VCaP (cell line): ENCODE measurements at regions not wholly inside any gene's neighbourhood (a gene's known extent, or its start where the extent isn't known, plus 50 kb on each side); places are given as distances from the start of the nearest gene placed in this dataset.

ENCODE experiments used
- H3K27ac ChIP-seq: fragments of 450-650 bp; 2 replicates; pipeline ENCODE4 v1.5.1; 2017
- CTCF ChIP-seq: fragments of 450-650 bp; conservative IDR thresholded peaks from 2 replicates; pipeline ENCODE4 v1.5.1; 2017; ENCODE audit warnings: mild to moderate bottlenecking, moderate library complexity

- TF ChIP-seq CTCF: no peak
- H3K27ac ChIP-seq: no peak overlapping the region
Measured at GRCh38 chr4:111499291-111499690, 646.0 kb upstream of the FAM241A start.

GRCh38 chr4:111499706-111500105 is 645.5 kb upstream of the FAM241A start:
- no peak overlapping the region for H3K27ac ChIP-seq
- TF ChIP-seq CTCF: no peak

- TF ChIP-seq CTCF: no peak
- H3K27ac ChIP-seq: no peak overlapping the region
Measured at GRCh38 chr4:111500858-111501257, 644.4 kb upstream of the FAM241A start.

DNA sequence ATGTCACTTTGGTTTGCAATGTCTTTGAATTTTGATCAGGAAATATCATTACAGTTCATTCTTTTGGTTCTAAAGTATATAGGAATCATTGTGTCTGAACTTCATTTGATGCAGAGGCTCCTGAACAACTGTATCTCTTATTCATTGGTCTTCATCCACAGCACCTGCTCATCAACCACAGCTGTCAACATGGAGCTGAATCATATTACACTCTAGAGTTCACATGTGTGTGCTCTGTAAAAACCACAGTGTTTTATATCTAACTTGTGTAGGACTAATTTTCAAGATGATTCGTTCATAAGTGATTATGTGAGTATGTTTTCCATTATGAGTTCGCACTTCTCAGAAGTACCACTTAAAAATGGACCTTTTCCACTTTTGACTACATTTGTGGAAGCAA is 643.3 kb upstream of the FAM241A start:
- H3K27ac ChIP-seq: no peak overlapping the region
- TF ChIP-seq CTCF: no peak

DNA sequence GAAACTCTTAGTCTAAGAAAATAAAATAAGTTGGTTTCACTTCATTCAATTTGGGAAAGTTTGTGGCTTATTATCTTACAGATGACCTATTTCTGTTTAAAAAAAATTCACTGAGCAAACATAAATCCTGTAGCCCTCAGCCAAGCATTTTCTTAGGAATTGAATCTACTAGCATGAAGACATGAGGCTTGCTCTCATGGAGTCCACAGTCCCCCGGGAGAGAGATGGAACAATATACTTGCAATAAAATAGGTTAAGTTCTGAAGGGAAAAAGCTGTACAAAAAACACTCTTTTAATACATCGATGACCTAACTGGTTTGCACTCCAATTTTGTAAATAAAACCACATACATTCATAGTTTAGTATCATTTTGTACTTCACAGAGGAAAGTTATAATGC is 642.6 kb upstream of the FAM241A start:
- TF ChIP-seq CTCF: no peak
- no peak overlapping the region for H3K27ac ChIP-seq

- TF ChIP-seq CTCF: no peak
- no peak overlapping the region for H3K27ac ChIP-seq
Measured at GRCh38 chr4:111506706-111507105, 638.5 kb upstream of the FAM241A start.

DNA sequence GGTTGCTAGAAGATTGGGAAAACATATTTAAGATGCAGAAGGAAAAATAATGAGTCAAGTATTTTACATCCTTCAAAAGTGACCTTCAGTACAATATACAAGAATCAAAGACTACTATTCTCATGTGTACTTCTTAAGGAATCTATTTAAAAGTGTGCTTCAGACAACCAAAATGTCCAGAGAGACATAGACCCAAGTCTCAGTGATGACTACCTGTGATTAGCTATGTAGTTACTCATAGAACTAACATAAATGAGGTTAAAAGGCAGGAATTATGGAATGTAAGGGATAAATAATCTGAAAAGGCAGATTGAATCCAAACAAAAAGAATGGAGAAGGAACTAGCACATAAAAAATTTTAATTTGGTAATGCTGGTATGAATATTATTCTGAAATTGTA is 634.7 kb upstream of the FAM241A start:
- no peak overlapping the region for H3K27ac ChIP-seq
- TF ChIP-seq CTCF: no peak
